Umbilical cord (tissue), 1 donor: ENCODE measurements at regions not wholly inside any gene's neighbourhood (a gene's known extent, or its start where the extent isn't known, plus 50 kb on each side); places are given as distances from the start of the nearest gene placed in this dataset.
"Not testable (repeated sequence)": the region's sequence is repeated elsewhere in the genome, so short reads cannot be mapped to it uniquely, and the experiment has no call there.

ENCODE experiments used
- DNase-seq: peaks from one replicate; pipeline ENCODE4 v3.0.0-alpha.2; 2015; ENCODE audit warnings: low spot score

GRCh38 chr3:167001374-167001773, 378.7 kb downstream of the ZBBX start:
- no peak for DNase-seq

- DNase-seq, result no peak
Measured at GRCh38 chr3:166993015-166993630, 387.0 kb downstream of the ZBBX start.

- peak; percentile 5 for DNase-seq
Measured at GRCh38 chr3:166986000-166986399, 394.1 kb downstream of the ZBBX start.

GRCh38 chr3:166975796-166976195, 404.3 kb downstream of the ZBBX start:
- not testable (repeated sequence) for DNase-seq

- not testable (repeated sequence) for DNase-seq
Measured at GRCh38 chr3:166967714-166968113, 412.4 kb downstream of the ZBBX start.

GRCh38 chr3:166962911-166963310, 417.2 kb downstream of the ZBBX start:
- DNase-seq, result no peak

GRCh38 chr3:166957121-166957520, 423.0 kb downstream of the ZBBX start:
- no peak for DNase-seq

- no peak for DNase-seq
Measured at GRCh38 chr3:166955201-166955939, 424.7 kb downstream of the ZBBX start.

GRCh38 chr3:166934879-166935278, 445.2 kb downstream of the ZBBX start:
- no peak for DNase-seq

GRCh38 chr3:166917437-166917836, 462.7 kb downstream of the ZBBX start:
- no peak for DNase-seq

GRCh38 chr3:166902374-166902773, 477.7 kb downstream of the ZBBX start:
- DNase-seq, result peak; percentile 5

- DNase-seq, result no peak
Measured at GRCh38 chr3:166900866-166901577, 479.1 kb downstream of the ZBBX start.

GRCh38 chr3:166897811-166898210, 482.3 kb downstream of the ZBBX start:
- peak; percentile 57 for DNase-seq

GRCh38 chr3:166889241-166889640, 490.9 kb downstream of the ZBBX start:
- DNase-seq, result no peak

- DNase-seq, result no peak
Measured at GRCh38 chr3:166879661-166880060, 500.4 kb downstream of the ZBBX start.

GRCh38 chr3:166877971-166878370, 502.1 kb downstream of the ZBBX start:
- no peak for DNase-seq

- DNase-seq, result no peak
Measured at GRCh38 chr3:166864473-166865467, 515.3 kb downstream of the ZBBX start.

GRCh38 chr3:166860217-166860616, 519.9 kb downstream of the ZBBX start:
- no peak for DNase-seq

- no peak for DNase-seq
Measured at GRCh38 chr3:166844329-166844728, 535.8 kb downstream of the ZBBX start.

GRCh38 chr3:166842784-166843183, 537.3 kb downstream of the ZBBX start:
- DNase-seq, result not testable (repeated sequence)

GRCh38 chr3:166837535-166837934, 542.6 kb downstream of the ZBBX start:
- no peak for DNase-seq
